Stomach (tissue), 8 donors: ENCODE measurements at regions not wholly inside any gene's neighbourhood (a gene's known extent, or its start where the extent isn't known, plus 50 kb on each side); places are given as distances from the start of the nearest gene placed in this dataset.

Experiments used
- DNase-seq, 2 donors: peaks; one replicate each; pipeline versions ENCODE4 v3.0.0 to v3.0.0-alpha.2; 2013 to 2019
- H3K27ac ChIP-seq, 5 donors: fragments of 200-600 bp in 4 of 5; sonication (generic) in 4 of 5; one replicate each; pipeline ENCODE4 v1.5.1; 2013 to 2019; ENCODE audit warnings: mild to moderate bottlenecking in 1 of 5, moderate library complexity in 1 of 5
- H3K27me3 ChIP-seq, 3 donors: fragments of 200-600 bp; sonication (generic); one replicate each; pipeline ENCODE4 v1.5.1; 2017 to 2019; ENCODE audit warnings: mixed run types in 1 of 3
- H3K36me3 ChIP-seq, 4 donors: fragments of 200-600 bp; sonication (generic); 1 replicate in 3 of 4; 2 replicates in 1 of 4; pipeline ENCODE4 v1.5.1; 2016 to 2019
- H3K4me1 ChIP-seq, 4 donors: fragments of 200-600 bp; sonication (generic); one replicate each; pipeline ENCODE4 v1.5.1; 2016 to 2019
- H3K4me3 ChIP-seq, 4 donors: fragments of 200-600 bp; sonication (generic) in 3 of 4; one replicate each; pipeline ENCODE4 v1.5.1; 2016 to 2019; ENCODE audit warnings: mild to moderate bottlenecking in 1 of 4
- H3K9me3 ChIP-seq, 4 donors: fragments of 200-600 bp; sonication (generic); one replicate each; pipeline ENCODE4 v1.5.1; 2016 to 2019
- EP300 ChIP-seq: sonication (generic); formaldehyde crosslinking; IDR thresholded peaks from one replicate; pipeline ENCODE4 v1.6.1; 2017; ENCODE audit warnings: antibody characterized with exemption
- POLR2A ChIP-seq, 4 donors: fragments of 450-650 bp; IDR thresholded peaks; one replicate each; pipeline ENCODE4 v1.6.1; 2016; ENCODE audit warnings: antibody characterized with exemption in 4 of 4, control low read depth in 2 of 4, mild to moderate bottlenecking in 1 of 4, moderate library complexity in 1 of 4
- POLR2AphosphoS5 ChIP-seq, 3 donors: sonication (generic); formaldehyde crosslinking; IDR thresholded peaks; one replicate each; pipeline ENCODE4 v1.6.1; 2016; ENCODE audit warnings: antibody characterized with exemption in 3 of 3
- WGBS, 5 donors: extraction: QIAGEN DNeasy Blood & Tissue Kit in 3 of 5; methylation state at CpG; one replicate each; pipeline versions ENCODE4 v1.1.5 to v1.1.7; 2013 to 2018; 5-methylcytosine and 5-hydroxymethylcytosine counted together
- intact Hi-C: fragments of 100-400 bp; cut with DNase I; formaldehyde crosslinking; loops from one replicate; pipeline ENCODE4 v1.15.1; 2023; ENCODE audit warnings: low total_unique reads
- TF ChIP-seq, protein P1 (sequence below), 7 experiments: fragments of 450-650 bp in 4 of 7; fragments of 200-600 bp in 3 of 7; sonication (generic) in 3 of 7; IDR thresholded peaks; one replicate each; pipeline ENCODE4 v1.5.1; 2016 to 2019; ENCODE audit warnings: antibody characterized with exemption in 7 of 7, control low read depth in 2 of 7, mild to moderate bottlenecking in 1 of 7
- donor health status: healthy with polysubstance abuse.
- donor health status: Bipolar disorder and iron deficiency.
- donor health status: healthy.

DNA sequence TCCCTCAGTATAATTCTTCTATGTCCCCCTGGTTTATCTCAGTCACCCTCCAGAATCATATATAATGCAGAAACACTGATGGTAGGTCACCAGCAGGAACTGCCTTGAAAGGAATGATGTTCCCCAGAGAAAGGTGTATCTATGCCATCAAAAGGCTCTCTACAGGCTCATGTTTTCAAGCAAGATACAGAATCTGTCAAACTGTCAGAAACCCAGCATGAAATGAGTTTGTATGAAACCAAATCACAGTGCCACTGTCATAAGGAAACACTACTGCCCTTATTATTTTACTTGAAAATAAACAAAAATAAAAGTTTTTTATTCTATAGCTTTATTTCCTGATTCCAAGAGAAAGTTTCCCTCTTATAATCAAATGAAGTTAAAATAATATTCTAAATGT is 1064.5 kb upstream of the DDX18 start:
- H3K27me3 ChIP-seq: no peaks in the 10 kb centered on the region
- no peaks in the 10 kb centered on the region for H3K4me1 ChIP-seq
- no peak overlapping the region for H3K4me3 ChIP-seq
- no peaks in the 10 kb centered on the region for H3K9me3 ChIP-seq
- H3K27ac ChIP-seq: no peak overlapping the region
- intact Hi-C loops: no loop called here
- no peaks in the 10 kb centered on the region for H3K36me3 ChIP-seq
- DNase-seq: no peak
- TF ChIP-seq POLR2AphosphoS5 (IDR thresholded peaks at IDR 0.05) (no peak), EP300 (no peak), POLR2A (IDR thresholded peaks at IDR 0.05) (no peak)
- TF ChIP-seq, protein P1, sequence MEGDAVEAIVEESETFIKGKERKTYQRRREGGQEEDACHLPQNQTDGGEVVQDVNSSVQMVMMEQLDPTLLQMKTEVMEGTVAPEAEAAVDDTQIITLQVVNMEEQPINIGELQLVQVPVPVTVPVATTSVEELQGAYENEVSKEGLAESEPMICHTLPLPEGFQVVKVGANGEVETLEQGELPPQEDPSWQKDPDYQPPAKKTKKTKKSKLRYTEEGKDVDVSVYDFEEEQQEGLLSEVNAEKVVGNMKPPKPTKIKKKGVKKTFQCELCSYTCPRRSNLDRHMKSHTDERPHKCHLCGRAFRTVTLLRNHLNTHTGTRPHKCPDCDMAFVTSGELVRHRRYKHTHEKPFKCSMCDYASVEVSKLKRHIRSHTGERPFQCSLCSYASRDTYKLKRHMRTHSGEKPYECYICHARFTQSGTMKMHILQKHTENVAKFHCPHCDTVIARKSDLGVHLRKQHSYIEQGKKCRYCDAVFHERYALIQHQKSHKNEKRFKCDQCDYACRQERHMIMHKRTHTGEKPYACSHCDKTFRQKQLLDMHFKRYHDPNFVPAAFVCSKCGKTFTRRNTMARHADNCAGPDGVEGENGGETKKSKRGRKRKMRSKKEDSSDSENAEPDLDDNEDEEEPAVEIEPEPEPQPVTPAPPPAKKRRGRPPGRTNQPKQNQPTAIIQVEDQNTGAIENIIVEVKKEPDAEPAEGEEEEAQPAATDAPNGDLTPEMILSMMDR (IDR thresholded peaks at IDR 0.05): no peak

DNA sequence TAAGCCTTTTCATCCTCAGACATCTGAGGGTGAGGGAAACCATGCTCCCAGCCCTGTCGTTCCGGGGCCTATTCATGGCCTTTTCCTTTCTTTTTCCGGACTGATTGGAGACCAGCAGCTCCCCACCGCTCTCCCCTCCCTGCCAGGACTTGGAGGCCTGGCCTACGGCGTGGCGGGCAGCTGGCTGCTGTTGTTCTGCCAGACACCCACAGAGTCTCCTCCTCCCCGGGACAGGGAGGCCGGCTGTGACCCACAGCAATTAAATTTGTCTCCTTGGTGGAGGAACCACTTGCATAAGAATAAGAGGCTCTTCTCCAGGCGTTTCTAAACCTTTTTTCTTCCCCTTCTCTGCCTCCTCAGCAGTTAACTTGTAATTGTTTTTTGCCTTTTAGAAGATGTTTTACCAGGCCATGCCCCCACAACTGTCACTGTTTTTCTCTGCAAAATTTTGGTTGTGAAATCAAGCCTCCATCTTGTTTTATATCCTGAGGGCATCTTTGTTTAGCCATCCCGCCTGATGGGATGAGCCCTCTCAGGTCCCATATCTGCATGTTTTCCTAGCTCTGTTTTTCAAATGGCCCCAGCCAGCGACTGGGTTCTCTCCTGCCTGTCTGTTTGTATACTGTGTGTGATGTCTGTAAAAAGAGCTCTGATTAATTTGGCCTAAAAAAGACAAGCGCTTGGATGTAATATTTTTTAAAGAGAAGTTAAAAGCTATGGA is 1060.0 kb upstream of the DDX18 start:
- H3K27me3 ChIP-seq: no peaks in the 10 kb centered on the region
- H3K9me3 ChIP-seq: no peaks in the 10 kb centered on the region
- intact Hi-C loops: no loop called here
- no peak overlapping the region for H3K27ac ChIP-seq
- peak in 1 of 2 donors; percentile 4 for DNase-seq
- WGBS, 5 donors: 67 to 76% (median 71%) methylated on average over 13 of the region's 13 CpGs
- H3K4me3 ChIP-seq: no peak overlapping the region
- no peaks in the 10 kb centered on the region for H3K36me3 ChIP-seq
- no peaks in the 10 kb centered on the region for H3K4me1 ChIP-seq
- no peak for TF ChIP-seq EP300
- TF ChIP-seq, protein P1 (IDR thresholded peaks at IDR 0.05): no peak
- TF ChIP-seq POLR2A (IDR thresholded peaks at IDR 0.05): no peak
- TF ChIP-seq POLR2AphosphoS5 (IDR thresholded peaks at IDR 0.05): no peak

DNA sequence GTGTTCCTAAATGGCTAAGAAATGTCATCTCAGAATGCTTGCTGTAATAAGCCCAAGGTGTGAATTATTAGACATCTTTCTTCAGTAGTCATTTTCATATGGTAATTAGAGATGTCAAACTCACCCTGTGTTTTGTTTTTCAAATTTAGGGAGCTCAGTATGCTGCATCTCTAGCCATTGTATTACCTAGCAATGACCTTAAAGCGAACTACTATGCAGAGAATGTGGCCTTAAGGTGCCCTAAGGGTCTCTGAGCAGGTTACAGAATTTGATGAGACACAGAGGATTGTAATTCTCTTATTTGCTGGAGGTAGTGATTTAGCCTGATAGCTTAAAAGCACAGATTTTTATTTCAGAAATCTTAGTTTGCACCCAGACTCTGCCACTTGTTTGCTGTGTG is 1052.6 kb upstream of the DDX18 start:
- 59 to 75% (median 67%) methylated on average over 1 of the region's 1 CpG for WGBS, 5 donors
- intact Hi-C loops: no loop called here
- DNase-seq: no peak

DNA sequence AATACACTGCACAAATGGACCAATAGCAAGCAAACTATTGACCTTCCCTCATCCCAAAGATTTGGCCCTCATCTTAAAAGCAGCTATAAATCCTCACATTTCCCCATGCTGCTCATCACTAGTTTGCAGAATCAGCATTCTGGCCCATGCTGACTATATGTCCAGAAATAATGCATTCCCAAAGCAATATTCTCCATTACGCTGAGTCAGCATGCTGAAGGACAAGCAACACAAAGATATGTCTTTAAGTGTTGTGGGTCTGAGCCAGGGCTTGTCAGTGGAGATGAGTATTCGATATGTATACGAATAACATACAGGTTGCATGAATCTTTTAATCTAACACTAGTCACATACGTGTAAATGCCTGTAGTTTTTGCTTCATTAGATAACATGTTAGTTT is 1045.0 kb upstream of the DDX18 start:
- Histone ChIP-seq H3K9me3 (peaks cover 0 to 3% (median 0%) of the 10 kb centered on the region in 4 donors), H3K4me3 (no peak overlapping the region), H3K27me3 (no peaks in the 10 kb centered on the region), H3K4me1 (no peaks in the 10 kb centered on the region), H3K27ac (no peak overlapping the region), H3K36me3 (no peaks in the 10 kb centered on the region)
- DNase-seq: no peak
- intact Hi-C loops: no loop called here
- WGBS, 5 donors: 80 to 91% (median 88%) methylated on average over 4 of the region's 4 CpGs
- TF ChIP-seq POLR2AphosphoS5 (IDR thresholded peaks at IDR 0.05): no peak
- TF ChIP-seq, protein P1 (IDR thresholded peaks at IDR 0.05): no peak
- no peak for TF ChIP-seq EP300
- TF ChIP-seq POLR2A (IDR thresholded peaks at IDR 0.05): no peak

More for the DNA sequence above, 1052.6 kb upstream of the DDX18 start:
- no peak overlapping the region for H3K27ac ChIP-seq
- no peak for TF ChIP-seq POLR2A (IDR thresholded peaks at IDR 0.05)
- TF ChIP-seq EP300: no peak
- no peak for TF ChIP-seq POLR2AphosphoS5 (IDR thresholded peaks at IDR 0.05)
- TF ChIP-seq, protein P1 (IDR thresholded peaks at IDR 0.05): no peak
- no peaks in the 10 kb centered on the region for H3K9me3 ChIP-seq
- H3K4me1 ChIP-seq: no peaks in the 10 kb centered on the region
- H3K27me3 ChIP-seq: no peaks in the 10 kb centered on the region
- no peaks in the 10 kb centered on the region for H3K36me3 ChIP-seq
- no peak overlapping the region for H3K4me3 ChIP-seq
